ENCODE measurements at regions not wholly inside any gene's neighbourhood (a gene's known extent, or its start where the extent isn't known, plus 50 kb on each side); places are given as distances from the start of the nearest gene placed in this dataset.

DNA sequence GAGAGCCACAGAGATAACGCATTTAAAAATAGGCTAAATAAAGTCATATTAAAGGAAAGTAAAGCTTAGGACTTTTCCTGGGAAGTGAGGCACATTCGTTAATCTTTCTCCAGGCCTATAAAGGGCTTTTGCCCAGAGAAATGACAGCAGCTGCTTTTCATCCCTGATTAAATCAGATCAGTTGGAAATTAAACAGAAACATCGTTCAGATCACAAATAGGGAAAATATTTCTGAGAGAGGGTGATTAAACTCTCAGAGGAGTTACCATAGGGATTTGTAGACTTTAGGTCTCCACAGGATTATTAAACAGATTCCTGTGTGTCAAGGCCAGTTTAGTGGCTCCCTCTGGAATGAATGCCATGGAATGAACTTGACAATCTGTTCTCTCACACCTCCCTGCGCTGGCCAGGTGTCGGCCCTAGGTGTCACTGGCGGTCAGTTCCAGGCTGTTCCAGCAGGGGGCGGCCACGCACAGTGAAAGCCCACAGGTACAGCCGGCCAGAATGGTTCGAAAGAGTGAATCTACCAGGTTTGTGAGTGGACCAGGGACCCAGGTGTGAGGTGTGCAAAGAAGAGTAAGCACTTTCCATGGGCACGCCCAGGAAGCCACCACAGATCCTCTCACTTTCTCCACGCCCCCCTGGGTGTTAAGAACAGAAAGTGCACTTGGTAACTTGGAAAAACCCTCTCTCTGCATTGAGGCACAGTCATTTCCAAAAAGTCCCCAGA is 253.0 kb upstream of the RASGRP1 start (continued):
- TF ChIP-seq HDAC2 (IDR thresholded peaks at IDR 0.05; ENCODE audit: borderline replicate concordance in 1 of 2, low read depth in 2 of 2, low read length in 2 of 2), result no peak
- TF ChIP-seq, protein P1, sequence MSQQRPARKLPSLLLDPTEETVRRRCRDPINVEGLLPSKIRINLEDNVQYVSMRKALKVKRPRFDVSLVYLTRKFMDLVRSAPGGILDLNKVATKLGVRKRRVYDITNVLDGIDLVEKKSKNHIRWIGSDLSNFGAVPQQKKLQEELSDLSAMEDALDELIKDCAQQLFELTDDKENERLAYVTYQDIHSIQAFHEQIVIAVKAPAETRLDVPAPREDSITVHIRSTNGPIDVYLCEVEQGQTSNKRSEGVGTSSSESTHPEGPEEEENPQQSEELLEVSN (IDR thresholded peaks at IDR 0.05), result no peak
- TF ChIP-seq, protein P2, sequence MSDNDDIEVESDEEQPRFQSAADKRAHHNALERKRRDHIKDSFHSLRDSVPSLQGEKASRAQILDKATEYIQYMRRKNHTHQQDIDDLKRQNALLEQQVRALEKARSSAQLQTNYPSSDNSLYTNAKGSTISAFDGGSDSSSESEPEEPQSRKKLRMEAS (IDR thresholded peaks at IDR 0.05), result no peak
- 0 out of 3 replicates have a peak, but pooled peaks of 1 of the 2 experiments have one; percentile 52 for TF ChIP-seq EP300 (IDR thresholded peaks at IDR 0.05; ENCODE audit: borderline replicate concordance in 1 of 2, low read depth in 2 of 2, low read length in 2 of 2)
- no peak for TF ChIP-seq SRF (IDR thresholded peaks at IDR 0.05; ENCODE audit: low read depth, low read length)
- TF ChIP-seq BRCA1 (IDR thresholded peaks at IDR 0.05; ENCODE audit: low read depth, low read length), result no peak
- no peak for TF ChIP-seq CREB1 (IDR thresholded peaks at IDR 0.05)
- TF ChIP-seq, protein P3, sequence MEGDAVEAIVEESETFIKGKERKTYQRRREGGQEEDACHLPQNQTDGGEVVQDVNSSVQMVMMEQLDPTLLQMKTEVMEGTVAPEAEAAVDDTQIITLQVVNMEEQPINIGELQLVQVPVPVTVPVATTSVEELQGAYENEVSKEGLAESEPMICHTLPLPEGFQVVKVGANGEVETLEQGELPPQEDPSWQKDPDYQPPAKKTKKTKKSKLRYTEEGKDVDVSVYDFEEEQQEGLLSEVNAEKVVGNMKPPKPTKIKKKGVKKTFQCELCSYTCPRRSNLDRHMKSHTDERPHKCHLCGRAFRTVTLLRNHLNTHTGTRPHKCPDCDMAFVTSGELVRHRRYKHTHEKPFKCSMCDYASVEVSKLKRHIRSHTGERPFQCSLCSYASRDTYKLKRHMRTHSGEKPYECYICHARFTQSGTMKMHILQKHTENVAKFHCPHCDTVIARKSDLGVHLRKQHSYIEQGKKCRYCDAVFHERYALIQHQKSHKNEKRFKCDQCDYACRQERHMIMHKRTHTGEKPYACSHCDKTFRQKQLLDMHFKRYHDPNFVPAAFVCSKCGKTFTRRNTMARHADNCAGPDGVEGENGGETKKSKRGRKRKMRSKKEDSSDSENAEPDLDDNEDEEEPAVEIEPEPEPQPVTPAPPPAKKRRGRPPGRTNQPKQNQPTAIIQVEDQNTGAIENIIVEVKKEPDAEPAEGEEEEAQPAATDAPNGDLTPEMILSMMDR (IDR thresholded peaks at IDR 0.05; ENCODE audit: control extremely low read depth in 1 of 3, insufficient read depth in 1 of 3, low read depth in 1 of 3, low read length in 3 of 3), result peak; percentile 99 to 100 (median 100)
- no peak for TF ChIP-seq NRF1 (IDR thresholded peaks at IDR 0.05; ENCODE audit: low read depth, low read length)
- TF ChIP-seq, protein P4, sequence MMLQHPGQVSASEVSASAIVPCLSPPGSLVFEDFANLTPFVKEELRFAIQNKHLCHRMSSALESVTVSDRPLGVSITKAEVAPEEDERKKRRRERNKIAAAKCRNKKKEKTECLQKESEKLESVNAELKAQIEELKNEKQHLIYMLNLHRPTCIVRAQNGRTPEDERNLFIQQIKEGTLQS (IDR thresholded peaks at IDR 0.05; ENCODE audit: insufficient read depth, low read depth, low read length), result peak; percentile 56
- no peak for TF ChIP-seq SUZ12 (IDR thresholded peaks at IDR 0.05; ENCODE audit: low read length)
- no peak for TF ChIP-seq RFX5 (IDR thresholded peaks at IDR 0.05; ENCODE audit: borderline replicate concordance, low read depth, low read length)
- no peak for TF ChIP-seq SIRT6 (IDR thresholded peaks at IDR 0.05; ENCODE audit: low read length)
- TF ChIP-seq FOSL1 (IDR thresholded peaks at IDR 0.05; ENCODE audit: insufficient read depth, low read depth, low read length), result no peak
- TF ChIP-seq SP4 (IDR thresholded peaks at IDR 0.05; ENCODE audit: low read length), result no peak
- no peak for TF ChIP-seq TAF1 (IDR thresholded peaks at IDR 0.05; ENCODE audit: low read depth, low read length)
